ENCODE measurements at regions not wholly inside any gene's neighbourhood (a gene's known extent, or its start where the extent isn't known, plus 50 kb on each side); places are given as distances from the start of the nearest gene placed in this dataset.

DNA sequence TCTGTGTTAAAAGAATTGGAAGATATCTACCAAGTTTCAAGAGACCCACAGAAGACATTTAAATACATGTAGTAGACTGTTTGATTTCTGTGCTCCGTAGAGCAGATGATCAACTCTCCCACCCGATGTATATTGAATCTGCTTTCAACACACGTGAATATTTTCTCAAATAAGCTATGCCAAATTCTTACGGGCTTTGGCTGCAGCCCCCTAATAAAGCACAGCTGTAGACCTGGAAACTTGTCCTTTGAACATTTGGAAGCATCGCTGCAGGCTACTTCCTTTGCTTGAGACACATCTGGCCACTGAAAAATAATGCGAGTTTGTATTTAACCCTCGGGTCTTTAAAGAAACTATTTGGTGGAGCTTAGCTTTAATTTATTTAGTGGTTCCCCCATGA is 98.3 kb upstream of the SELENOK start (continued):
- TF ChIP-seq, protein P1, sequence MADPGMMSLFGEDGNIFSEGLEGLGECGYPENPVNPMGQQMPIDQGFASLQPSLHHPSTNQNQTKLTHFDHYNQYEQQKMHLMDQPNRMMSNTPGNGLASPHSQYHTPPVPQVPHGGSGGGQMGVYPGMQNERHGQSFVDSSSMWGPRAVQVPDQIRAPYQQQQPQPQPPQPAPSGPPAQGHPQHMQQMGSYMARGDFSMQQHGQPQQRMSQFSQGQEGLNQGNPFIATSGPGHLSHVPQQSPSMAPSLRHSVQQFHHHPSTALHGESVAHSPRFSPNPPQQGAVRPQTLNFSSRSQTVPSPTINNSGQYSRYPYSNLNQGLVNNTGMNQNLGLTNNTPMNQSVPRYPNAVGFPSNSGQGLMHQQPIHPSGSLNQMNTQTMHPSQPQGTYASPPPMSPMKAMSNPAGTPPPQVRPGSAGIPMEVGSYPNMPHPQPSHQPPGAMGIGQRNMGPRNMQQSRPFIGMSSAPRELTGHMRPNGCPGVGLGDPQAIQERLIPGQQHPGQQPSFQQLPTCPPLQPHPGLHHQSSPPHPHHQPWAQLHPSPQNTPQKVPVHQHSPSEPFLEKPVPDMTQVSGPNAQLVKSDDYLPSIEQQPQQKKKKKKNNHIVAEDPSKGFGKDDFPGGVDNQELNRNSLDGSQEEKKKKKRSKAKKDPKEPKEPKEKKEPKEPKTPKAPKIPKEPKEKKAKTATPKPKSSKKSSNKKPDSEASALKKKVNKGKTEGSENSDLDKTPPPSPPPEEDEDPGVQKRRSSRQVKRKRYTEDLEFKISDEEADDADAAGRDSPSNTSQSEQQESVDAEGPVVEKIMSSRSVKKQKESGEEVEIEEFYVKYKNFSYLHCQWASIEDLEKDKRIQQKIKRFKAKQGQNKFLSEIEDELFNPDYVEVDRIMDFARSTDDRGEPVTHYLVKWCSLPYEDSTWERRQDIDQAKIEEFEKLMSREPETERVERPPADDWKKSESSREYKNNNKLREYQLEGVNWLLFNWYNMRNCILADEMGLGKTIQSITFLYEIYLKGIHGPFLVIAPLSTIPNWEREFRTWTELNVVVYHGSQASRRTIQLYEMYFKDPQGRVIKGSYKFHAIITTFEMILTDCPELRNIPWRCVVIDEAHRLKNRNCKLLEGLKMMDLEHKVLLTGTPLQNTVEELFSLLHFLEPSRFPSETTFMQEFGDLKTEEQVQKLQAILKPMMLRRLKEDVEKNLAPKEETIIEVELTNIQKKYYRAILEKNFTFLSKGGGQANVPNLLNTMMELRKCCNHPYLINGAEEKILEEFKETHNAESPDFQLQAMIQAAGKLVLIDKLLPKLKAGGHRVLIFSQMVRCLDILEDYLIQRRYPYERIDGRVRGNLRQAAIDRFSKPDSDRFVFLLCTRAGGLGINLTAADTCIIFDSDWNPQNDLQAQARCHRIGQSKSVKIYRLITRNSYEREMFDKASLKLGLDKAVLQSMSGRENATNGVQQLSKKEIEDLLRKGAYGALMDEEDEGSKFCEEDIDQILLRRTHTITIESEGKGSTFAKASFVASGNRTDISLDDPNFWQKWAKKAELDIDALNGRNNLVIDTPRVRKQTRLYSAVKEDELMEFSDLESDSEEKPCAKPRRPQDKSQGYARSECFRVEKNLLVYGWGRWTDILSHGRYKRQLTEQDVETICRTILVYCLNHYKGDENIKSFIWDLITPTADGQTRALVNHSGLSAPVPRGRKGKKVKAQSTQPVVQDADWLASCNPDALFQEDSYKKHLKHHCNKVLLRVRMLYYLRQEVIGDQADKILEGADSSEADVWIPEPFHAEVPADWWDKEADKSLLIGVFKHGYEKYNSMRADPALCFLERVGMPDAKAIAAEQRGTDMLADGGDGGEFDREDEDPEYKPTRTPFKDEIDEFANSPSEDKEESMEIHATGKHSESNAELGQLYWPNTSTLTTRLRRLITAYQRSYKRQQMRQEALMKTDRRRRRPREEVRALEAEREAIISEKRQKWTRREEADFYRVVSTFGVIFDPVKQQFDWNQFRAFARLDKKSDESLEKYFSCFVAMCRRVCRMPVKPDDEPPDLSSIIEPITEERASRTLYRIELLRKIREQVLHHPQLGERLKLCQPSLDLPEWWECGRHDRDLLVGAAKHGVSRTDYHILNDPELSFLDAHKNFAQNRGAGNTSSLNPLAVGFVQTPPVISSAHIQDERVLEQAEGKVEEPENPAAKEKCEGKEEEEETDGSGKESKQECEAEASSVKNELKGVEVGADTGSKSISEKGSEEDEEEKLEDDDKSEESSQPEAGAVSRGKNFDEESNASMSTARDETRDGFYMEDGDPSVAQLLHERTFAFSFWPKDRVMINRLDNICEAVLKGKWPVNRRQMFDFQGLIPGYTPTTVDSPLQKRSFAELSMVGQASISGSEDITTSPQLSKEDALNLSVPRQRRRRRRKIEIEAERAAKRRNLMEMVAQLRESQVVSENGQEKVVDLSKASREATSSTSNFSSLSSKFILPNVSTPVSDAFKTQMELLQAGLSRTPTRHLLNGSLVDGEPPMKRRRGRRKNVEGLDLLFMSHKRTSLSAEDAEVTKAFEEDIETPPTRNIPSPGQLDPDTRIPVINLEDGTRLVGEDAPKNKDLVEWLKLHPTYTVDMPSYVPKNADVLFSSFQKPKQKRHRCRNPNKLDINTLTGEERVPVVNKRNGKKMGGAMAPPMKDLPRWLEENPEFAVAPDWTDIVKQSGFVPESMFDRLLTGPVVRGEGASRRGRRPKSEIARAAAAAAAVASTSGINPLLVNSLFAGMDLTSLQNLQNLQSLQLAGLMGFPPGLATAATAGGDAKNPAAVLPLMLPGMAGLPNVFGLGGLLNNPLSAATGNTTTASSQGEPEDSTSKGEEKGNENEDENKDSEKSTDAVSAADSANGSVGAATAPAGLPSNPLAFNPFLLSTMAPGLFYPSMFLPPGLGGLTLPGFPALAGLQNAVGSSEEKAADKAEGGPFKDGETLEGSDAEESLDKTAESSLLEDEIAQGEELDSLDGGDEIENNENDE (IDR thresholded peaks at IDR 0.05; ENCODE audit: insufficient replicate concordance, low read length) = no peak
- TF ChIP-seq SAP30 (IDR thresholded peaks at IDR 0.05; ENCODE audit: insufficient read depth, insufficient replicate concordance, low read length) (no peak), SP2 (IDR thresholded peaks at IDR 0.05; ENCODE audit: low read length) (no peak), JUN (IDR thresholded peaks at IDR 0.05; ENCODE audit: low read depth, low read length) (no peak), KDM1A (IDR thresholded peaks at IDR 0.05; ENCODE audit: borderline replicate concordance, low read length) (no peak), KDM4A (IDR thresholded peaks at IDR 0.05; ENCODE audit: low read depth, low read length, severe bottlenecking) (no peak), SP1 (IDR thresholded peaks at IDR 0.05; ENCODE audit: low read depth, low read length) (no peak), RFX5 (IDR thresholded peaks at IDR 0.05; ENCODE audit: borderline replicate concordance, low read depth, low read length) (no peak), NANOG (IDR thresholded peaks at IDR 0.05; ENCODE audit: insufficient read depth, low read depth, low read length, poor library complexity, severe bottlenecking) (no peak), MAX (IDR thresholded peaks at IDR 0.05) (no peak), CREB1 (IDR thresholded peaks at IDR 0.05) (no peak), ASH2L (IDR thresholded peaks at IDR 0.05; ENCODE audit: low read length) (no peak), EGR1 (IDR thresholded peaks at IDR 0.05; ENCODE audit: borderline replicate concordance, low read depth, low read length) (no peak)

Measured in H1 (cell line).